GM23338 (cell line): ENCODE measurements at regions not wholly inside any gene's neighbourhood (a gene's known extent, or its start where the extent isn't known, plus 50 kb on each side); places are given as distances from the start of the nearest gene placed in this dataset.

ENCODE experiments used
- CTCF ChIP-seq, 2 experiments: fragments of 200-600 bp in 1 of 2; sonication (generic) in 1 of 2; conservative IDR thresholded peaks; 2 replicates each; pipeline versions ENCODE4 v1.5.1 to v1.6.1; 2016 to 2017; ENCODE audit warnings: antibody characterized with exemption in 2 of 2, low read depth in 2 of 2, mild to moderate bottlenecking in 2 of 2, moderate library complexity in 1 of 2
- NANOG ChIP-seq: IDR thresholded peaks from 2 replicates; pipeline ENCODE4 v1.6.1; 2016; ENCODE audit warnings: antibody characterized with exemption, borderline replicate concordance

- TF ChIP-seq CTCF (conservative IDR thresholded peaks at IDR 0.05; ENCODE audit: low read depth in 2 of 2) (no peak), NANOG (no peak)
Observed at GRCh38 chr3:5707794-5708193, 520.3 kb downstream of the EDEM1 start.
